ENCODE measurements at regions not wholly inside any gene's neighbourhood (a gene's known extent, or its start where the extent isn't known, plus 50 kb on each side); places are given as distances from the start of the nearest gene placed in this dataset.

DNA sequence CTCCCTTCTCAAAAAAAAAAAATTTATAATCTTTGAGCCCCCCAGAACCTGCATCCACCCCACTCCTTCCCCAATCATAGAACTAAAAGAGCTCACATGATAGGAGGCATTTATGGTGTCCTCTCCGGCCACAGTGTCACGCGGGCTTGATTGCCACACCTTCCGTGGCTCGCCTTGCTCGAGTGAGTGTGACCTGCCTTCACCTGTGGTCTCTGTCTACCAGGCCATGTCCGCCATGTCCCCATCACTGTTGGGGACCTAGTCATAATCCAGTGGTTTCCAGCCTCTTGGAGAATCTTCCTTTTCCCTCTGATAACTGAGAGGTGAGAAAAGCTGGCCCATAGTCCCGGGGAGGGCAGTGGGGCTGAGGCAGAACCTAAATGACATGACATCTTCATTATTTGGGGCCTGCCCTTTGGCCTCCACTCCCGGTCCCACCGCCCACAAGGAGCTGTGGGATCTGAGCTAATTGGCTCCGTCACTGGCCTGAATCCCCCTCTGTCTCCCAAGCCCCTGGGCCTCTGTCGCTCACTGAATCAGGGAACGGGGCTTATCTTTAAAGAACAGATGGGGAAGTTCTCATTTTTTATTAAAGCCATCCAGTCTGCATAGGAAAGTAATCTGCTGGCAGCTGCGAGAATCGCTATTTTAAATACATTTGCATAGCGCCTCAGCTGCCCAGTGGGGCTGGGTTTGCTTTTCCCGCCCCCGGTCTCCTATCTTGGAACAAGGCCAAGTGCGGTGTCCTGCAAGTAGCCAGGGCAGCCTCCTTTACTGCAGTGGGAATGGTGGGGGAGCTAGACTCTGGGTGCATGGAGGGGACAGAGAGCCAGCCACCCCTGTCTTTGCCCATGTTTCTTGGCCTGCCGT, 197.6 kb upstream of the PMEPA1 start:
- H2BK12ac ChIP-seq (ENCODE audit: low read depth, low read length), result no peak overlapping the region
- H4K5ac ChIP-seq (ENCODE audit: insufficient read length, low read depth, low read length), result no peak overlapping the region
- no peaks in the 10 kb centered on the region for H3K23me2 ChIP-seq (ENCODE audit: low read depth, low read length)
- H2BK15ac ChIP-seq (ENCODE audit: low read length), result no peak overlapping the region
- H3K14ac ChIP-seq (ENCODE audit: insufficient read length), result no peak overlapping the region
- H2BK120ac ChIP-seq (replicated peaks; ENCODE audit: low read depth, low read length), result no peak overlapping the region
- H3K27ac ChIP-seq (ENCODE audit: low read depth, low read length), result no peak overlapping the region
- no peak for DNase-seq (ENCODE audit: low read depth in 1 of 2, low spot score in 2 of 2)
- H3K56ac ChIP-seq (replicated peaks; ENCODE audit: insufficient read length, low read depth, low read length), result no peak overlapping the region
- ChIA-PET POLR2A (ENCODE audit: partially characterized antibody) (no interaction called here), CTCF (ENCODE audit: partially characterized antibody) (interaction anchor here (0.6 to 3.6 kb wide), 3 partner anchors 24 to 294 kb away, joined by 3 to 11 read pairs (median 5); no protein-coding TSS in a partner anchor)
- H3K4me3 ChIP-seq (ENCODE audit: extremely low read depth in 1 of 4, insufficient read depth in 2 of 4, low read depth in 3 of 4, low read length in 4 of 4), result no peak overlapping the region
- H3K27me3 ChIP-seq (replicated peaks in 1 of 4; ENCODE audit: control insufficient read depth in 3 of 4, extremely low read depth in 1 of 4, insufficient read depth in 3 of 4, low read length in 3 of 4), result no peaks in the 10 kb centered on the region
- no peak for FAIRE-seq
- H3K4ac ChIP-seq (replicated peaks; ENCODE audit: insufficient read length, low read depth, low read length), result no peak overlapping the region
- 91% methylated on average over 20 of the region's 20 CpGs; no CpG with 5 or more reads in 1 of the 2 experiments for WGBS, 2 experiments (ENCODE audit: extremely low coverage in 1 of 2, insufficient coverage in 1 of 2, insufficient read length in 1 of 2, insufficient replicate concordance in 2 of 2, low coverage in 1 of 2, low lambda C conversion rate in 2 of 2, missing lambda C conversion rate in 1 of 2)
- H3K9ac ChIP-seq (replicated peaks in 1 of 4; ENCODE audit: extremely low read depth in 1 of 4, low read depth in 3 of 4, low read length in 3 of 4), result no peak overlapping the region
- H2BK20ac ChIP-seq (ENCODE audit: low read length), result no peak overlapping the region
- H2AFZ ChIP-seq (ENCODE audit: low read length), result no peak overlapping the region
- H4K8ac ChIP-seq (ENCODE audit: extremely low read depth, insufficient read depth, low read length), result no peak overlapping the region; the same call in 1 of the 2 replicates
- H3K4me2 ChIP-seq (ENCODE audit: insufficient read depth in 1 of 2, low read depth in 2 of 2, low read length in 2 of 2), result no peak overlapping the region
- TF ChIP-seq, protein P1, sequence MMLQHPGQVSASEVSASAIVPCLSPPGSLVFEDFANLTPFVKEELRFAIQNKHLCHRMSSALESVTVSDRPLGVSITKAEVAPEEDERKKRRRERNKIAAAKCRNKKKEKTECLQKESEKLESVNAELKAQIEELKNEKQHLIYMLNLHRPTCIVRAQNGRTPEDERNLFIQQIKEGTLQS (IDR thresholded peaks at IDR 0.05; ENCODE audit: insufficient read depth, low read depth, low read length), result no peak
- TF ChIP-seq GABPA (IDR thresholded peaks at IDR 0.05; ENCODE audit: borderline replicate concordance, insufficient read depth, low read length) (no peak), TAF7 (optimal IDR thresholded peaks at IDR 0.05; ENCODE audit: borderline replicate concordance, low read depth, low read length) (no peak), RXRA (IDR thresholded peaks at IDR 0.05; ENCODE audit: insufficient read depth, low read depth, low read length) (no peak)
- no peaks in the 10 kb centered on the region for H3K9me3 ChIP-seq (ENCODE audit: insufficient read depth in 2 of 2, low read depth in 1 of 2, low read length in 1 of 2)
- H2AK5ac ChIP-seq (ENCODE audit: low read depth, low read length), result no peak overlapping the region
- no peaks in the 10 kb centered on the region for H3K79me2 ChIP-seq (ENCODE audit: control insufficient read depth in 1 of 2, insufficient read depth in 2 of 2, low read length in 2 of 2)
- no peak overlapping the region for H2BK5ac ChIP-seq (ENCODE audit: low read depth, low read length)
- no peak overlapping the region for H3K23ac ChIP-seq (ENCODE audit: insufficient read length)
- 0 out of 7 replicates have a peak, but pooled peaks cover 0 to 2% (median 0%) of the 10 kb centered on the region in 4 experiments for H3K4me1 ChIP-seq (replicated peaks in 1 of 4; ENCODE audit: control insufficient read depth in 3 of 4, insufficient read depth in 4 of 4, low read length in 3 of 4)
- no peak overlapping the region for H4K91ac ChIP-seq (replicated peaks; ENCODE audit: insufficient read length, low read length)
- H4K20me1 ChIP-seq (replicated peaks in 1 of 2; ENCODE audit: control insufficient read depth in 1 of 2, insufficient read depth in 2 of 2, low read length in 2 of 2), result no peaks in the 10 kb centered on the region
- H3K18ac ChIP-seq (ENCODE audit: extremely low read depth, low read length), result no peak overlapping the region
- H3K79me1 ChIP-seq (ENCODE audit: low read depth, low read length), result no peaks in the 10 kb centered on the region
- H3K36me3 ChIP-seq (ENCODE audit: control insufficient read depth in 2 of 4, insufficient read depth in 4 of 4, low read length in 3 of 4), result no peaks in the 10 kb centered on the region

Data from H1 (cell line).